ENCODE measurements at regions not wholly inside any gene's neighbourhood (a gene's known extent, or its start where the extent isn't known, plus 50 kb on each side); places are given as distances from the start of the nearest gene placed in this dataset.

- TF ChIP-seq RXRB (CRISPR knock-in tag; IDR thresholded peaks at IDR 0.05; ENCODE audit: borderline replicate concordance) (no peak), RFXANK (CRISPR knock-in tag; IDR thresholded peaks at IDR 0.05) (no peak), KDM2A (CRISPR knock-in tag; IDR thresholded peaks at IDR 0.05; ENCODE audit: borderline replicate concordance, low read depth) (no peak), DRAP1 (CRISPR knock-in tag; IDR thresholded peaks at IDR 0.05) (no peak), PAX8 (CRISPR knock-in tag; IDR thresholded peaks at IDR 0.05; ENCODE audit: borderline replicate concordance) (no peak), ZNF484 (CRISPR knock-in tag; IDR thresholded peaks at IDR 0.05; ENCODE audit: borderline replicate concordance, low read depth) (no peak), MXD3 (CRISPR knock-in tag; IDR thresholded peaks at IDR 0.05) (no peak), RELA (CRISPR knock-in tag; IDR thresholded peaks at IDR 0.05) (no peak), PPARG (CRISPR knock-in tag; conservative IDR thresholded peaks at IDR 0.05) (no peak), ZNF687 (CRISPR knock-in tag; IDR thresholded peaks at IDR 0.05) (no peak), RCOR2 (CRISPR knock-in tag; IDR thresholded peaks at IDR 0.05) (no peak), ZC3H4 (CRISPR knock-in tag; IDR thresholded peaks at IDR 0.05; ENCODE audit: borderline replicate concordance) (no peak)
Observed at GRCh38 chr10:128573986-128574385, 447.8 kb upstream of the MKI67 start (continued).

All from HepG2 (cell line).